Activated B cell treated with CpG ODN at 0.5 μM for 24 hours (primary cell): ENCODE measurements at regions not wholly inside any gene's neighbourhood (a gene's known extent, or its start where the extent isn't known, plus 50 kb on each side); places are given as distances from the start of the nearest gene placed in this dataset.
A peak's percentile ranks its signal among the peaks of the same experiment; 100 is the strongest.

Experiments
- ATAC-seq: fragments of 200-7000 bp; cut with Tn5 transposase; one replicate; pipeline ENCODE4 v1.10.0; 2021; ENCODE audit warnings: low read depth, mild to moderate bottlenecking, moderate library complexity
- CTCF ChIA-PET: fragments of 350-600 bp; sonication (Branson Sonifier 250); formaldehyde crosslinking; loops from one replicate; lab custom pipeline; 2021; ENCODE audit warnings: antibody characterized with exemption; lab: Charles Lee
- POLR2A ChIA-PET: fragments of 350-600 bp; sonication (Branson Sonifier 250); formaldehyde crosslinking; loops from one replicate; lab custom pipeline; 2021; ENCODE audit warnings: antibody characterized with exemption; lab: Charles Lee
- DNase-seq: peaks from one replicate; pipeline ENCODE4 v3.0.0; 2022
- H3K27ac Mint-ChIP-seq: one replicate; pipeline ENCODE4 v1.8.0; 2020; ENCODE audit warnings: mixed read lengths
- H3K27me3 Mint-ChIP-seq: one replicate; pipeline ENCODE4 v1.8.0; 2021; ENCODE audit warnings: mixed read lengths
- H3K36me3 Mint-ChIP-seq: one replicate; pipeline ENCODE4 v1.8.0; 2021; ENCODE audit warnings: low read depth, mixed read lengths
- H3K4me1 Mint-ChIP-seq: one replicate; pipeline ENCODE4 v1.8.0; 2021; ENCODE audit warnings: mixed read lengths
- H3K4me3 Mint-ChIP-seq: one replicate; pipeline ENCODE4 v1.8.0; 2020; ENCODE audit warnings: mild to moderate bottlenecking, mixed read lengths
- H3K9me3 Mint-ChIP-seq: one replicate; pipeline ENCODE4 v1.8.0; 2020; ENCODE audit warnings: mixed read lengths
- intact Hi-C: fragments of 100-400 bp; cut with micrococcal nuclease; formaldehyde crosslinking; loops from one replicate; pipeline ENCODE4 v1.15.1; 2024
- TF ChIP-seq, protein P1 (sequence below): fragments of 200-600 bp; IDR thresholded peaks from one replicate; pipeline ENCODE4 v1.8.0; 2022; ENCODE audit warnings: antibody characterized with exemption, mild to moderate bottlenecking

DNA sequence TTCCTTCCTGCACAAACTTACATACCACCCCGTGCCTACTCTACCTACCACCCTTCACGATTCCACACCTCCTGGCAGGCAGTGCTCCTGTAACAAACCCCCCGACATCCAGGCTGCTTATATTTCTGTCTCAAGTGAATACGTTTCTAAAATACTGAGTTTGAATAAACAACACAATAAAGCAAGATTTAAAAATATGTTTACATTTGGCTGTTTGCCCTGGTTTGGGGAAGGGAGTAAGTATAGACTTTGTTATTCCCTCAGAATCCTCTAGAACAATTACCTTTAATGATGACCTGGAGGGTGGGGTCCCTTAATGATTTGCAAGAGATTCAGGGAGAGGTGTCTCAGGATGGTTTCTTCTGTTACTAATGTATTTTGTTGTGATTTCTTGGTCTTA, 402.6 kb upstream of the TBL1XR1 start:
- ChIA-PET POLR2A (no interaction called here), CTCF (no interaction called here)
- H3K4me1 Mint-ChIP-seq = peaks cover 72% of the 10 kb centered on the region
- H3K36me3 Mint-ChIP-seq = no peaks in the 10 kb centered on the region
- intact Hi-C loops = loop anchor here (2.0 kb wide), 1 partner anchor 21 kb away; no protein-coding TSS in a partner anchor
- DNase-seq = no peak
- no peaks in the 10 kb centered on the region for H3K27me3 Mint-ChIP-seq
- no peak for ATAC-seq
- TF ChIP-seq, protein P1, sequence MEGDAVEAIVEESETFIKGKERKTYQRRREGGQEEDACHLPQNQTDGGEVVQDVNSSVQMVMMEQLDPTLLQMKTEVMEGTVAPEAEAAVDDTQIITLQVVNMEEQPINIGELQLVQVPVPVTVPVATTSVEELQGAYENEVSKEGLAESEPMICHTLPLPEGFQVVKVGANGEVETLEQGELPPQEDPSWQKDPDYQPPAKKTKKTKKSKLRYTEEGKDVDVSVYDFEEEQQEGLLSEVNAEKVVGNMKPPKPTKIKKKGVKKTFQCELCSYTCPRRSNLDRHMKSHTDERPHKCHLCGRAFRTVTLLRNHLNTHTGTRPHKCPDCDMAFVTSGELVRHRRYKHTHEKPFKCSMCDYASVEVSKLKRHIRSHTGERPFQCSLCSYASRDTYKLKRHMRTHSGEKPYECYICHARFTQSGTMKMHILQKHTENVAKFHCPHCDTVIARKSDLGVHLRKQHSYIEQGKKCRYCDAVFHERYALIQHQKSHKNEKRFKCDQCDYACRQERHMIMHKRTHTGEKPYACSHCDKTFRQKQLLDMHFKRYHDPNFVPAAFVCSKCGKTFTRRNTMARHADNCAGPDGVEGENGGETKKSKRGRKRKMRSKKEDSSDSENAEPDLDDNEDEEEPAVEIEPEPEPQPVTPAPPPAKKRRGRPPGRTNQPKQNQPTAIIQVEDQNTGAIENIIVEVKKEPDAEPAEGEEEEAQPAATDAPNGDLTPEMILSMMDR = no peak
- no peak overlapping the region for H3K4me3 Mint-ChIP-seq
- H3K9me3 Mint-ChIP-seq = no peaks in the 10 kb centered on the region
- no peak overlapping the region for H3K27ac Mint-ChIP-seq

GRCh38 chr3:177600411-177600810, 403.1 kb upstream of the TBL1XR1 start:
- Mint-ChIP-seq H3K4me1 (peaks cover 74% of the 10 kb centered on the region), H3K27ac (no peak overlapping the region), H3K9me3 (no peaks in the 10 kb centered on the region), H3K27me3 (no peaks in the 10 kb centered on the region), H3K4me3 (no peak overlapping the region), H3K36me3 (no peaks in the 10 kb centered on the region)
- ChIA-PET POLR2A (no interaction called here), CTCF (no interaction called here)
- no peak for ATAC-seq
- intact Hi-C loops = no loop called here
- DNase-seq = no peak
- TF ChIP-seq, protein P1 = no peak

DNA sequence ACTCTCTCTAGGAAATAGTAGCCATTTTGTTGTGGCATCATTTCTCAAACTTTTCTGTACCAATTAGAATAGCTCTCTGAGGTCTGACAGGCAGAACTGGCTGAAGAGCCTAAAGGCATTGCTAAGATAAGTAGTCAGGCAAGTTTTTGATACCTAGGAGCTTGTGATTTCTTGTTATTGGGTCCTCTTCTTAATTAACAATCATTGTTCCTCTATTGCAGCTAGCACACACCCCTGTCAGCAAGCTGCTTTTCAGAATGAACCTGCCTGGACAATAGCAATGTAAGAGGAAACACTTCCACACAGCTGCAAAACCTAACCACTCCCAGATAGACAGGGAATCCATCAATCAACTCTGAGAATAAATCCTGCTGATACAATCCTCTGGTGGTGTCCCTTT, 403.9 kb upstream of the TBL1XR1 start:
- intact Hi-C loops = no loop called here
- Mint-ChIP-seq H3K27me3 (no peaks in the 10 kb centered on the region), H3K4me1 (peaks cover 72% of the 10 kb centered on the region), H3K4me3 (no peak overlapping the region), H3K27ac (no peak overlapping the region), H3K9me3 (no peaks in the 10 kb centered on the region), H3K36me3 (no peaks in the 10 kb centered on the region)
- TF ChIP-seq, protein P1 = no peak
- ATAC-seq (no peak), DNase-seq (no peak)
- CTCF ChIA-PET = no interaction called here
- POLR2A ChIA-PET = interaction anchor here (0.6 kb wide), 1 partner anchor 274 kb away, joined by 4 read pairs; no protein-coding TSS in a partner anchor

DNA sequence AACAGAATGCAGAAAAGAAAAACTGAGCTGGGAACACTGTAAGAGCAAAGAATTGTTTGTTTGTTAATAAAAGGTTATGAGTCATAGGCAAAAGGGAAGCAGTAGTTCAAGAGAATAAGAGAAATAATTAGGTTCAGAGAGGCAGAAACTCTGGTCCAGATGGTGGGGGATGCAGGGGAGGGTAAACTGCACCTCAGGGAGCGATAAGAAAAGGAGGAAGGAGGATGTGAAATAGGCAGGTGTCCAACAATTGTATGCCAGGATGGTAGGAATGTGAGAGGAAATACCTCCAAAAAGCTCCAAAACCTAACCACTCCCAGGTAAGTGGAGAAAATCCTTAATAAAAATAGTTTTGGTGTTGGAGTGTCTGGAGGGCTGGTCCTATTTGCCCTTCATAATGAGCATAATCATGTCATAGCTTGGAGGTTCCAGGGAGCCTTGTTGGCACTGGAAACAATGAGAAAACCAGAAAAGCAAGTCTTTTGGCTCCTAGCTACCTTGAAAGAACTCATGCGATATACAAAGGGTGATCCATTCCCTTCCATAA, 405.4 kb upstream of the TBL1XR1 start:
- ChIA-PET POLR2A (interaction anchor here (0.5 kb wide), 1 partner anchor 186 kb away, joined by 5 read pairs; no protein-coding TSS in a partner anchor), CTCF (no interaction called here)
- Mint-ChIP-seq H3K27me3 (no peaks in the 10 kb centered on the region), H3K27ac (no peak overlapping the region), H3K9me3 (no peaks in the 10 kb centered on the region), H3K4me3 (no peak overlapping the region), H3K36me3 (no peaks in the 10 kb centered on the region), H3K4me1 (peaks cover 57% of the 10 kb centered on the region)
- intact Hi-C loops = no loop called here
- no peak for ATAC-seq
- TF ChIP-seq, protein P1 = no peak
- DNase-seq = no peak

DNA sequence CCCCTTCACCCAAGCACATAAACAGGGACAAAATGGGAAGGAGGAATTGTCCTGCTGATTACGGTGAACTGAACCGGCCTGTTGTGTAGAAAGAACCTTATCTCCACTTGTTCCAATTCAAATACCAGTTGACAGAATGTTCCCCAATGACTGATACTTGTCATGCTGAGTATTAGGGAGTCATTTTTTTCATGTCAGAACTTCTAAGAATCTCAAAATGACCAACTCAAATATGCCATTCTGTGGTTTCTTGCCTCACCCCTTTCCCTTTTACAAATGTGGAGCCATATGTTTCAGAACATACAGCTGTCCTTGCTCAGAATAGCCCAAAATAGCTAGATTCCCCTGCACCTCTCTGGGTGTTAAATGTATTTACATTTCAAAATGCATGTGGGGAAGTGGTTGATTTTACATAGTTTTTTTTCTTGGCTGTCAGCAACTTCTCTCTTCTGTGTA, 405.9 kb upstream of the TBL1XR1 start:
- Mint-ChIP-seq H3K27ac (peak overlapping the region; percentile 2), H3K27me3 (no peaks in the 10 kb centered on the region), H3K36me3 (no peaks in the 10 kb centered on the region), H3K4me1 (peaks cover 52% of the 10 kb centered on the region), H3K9me3 (no peaks in the 10 kb centered on the region), H3K4me3 (peak overlapping the region; percentile 1)
- ChIA-PET POLR2A (no interaction called here), CTCF (no interaction called here)
- no peak for DNase-seq
- TF ChIP-seq, protein P1 = no peak
- intact Hi-C loops = no loop called here
- peak; percentile 10 for ATAC-seq
